K562 (cell line): ENCODE measurements at regions not wholly inside any gene's neighbourhood (a gene's known extent, or its start where the extent isn't known, plus 50 kb on each side); places are given as distances from the start of the nearest gene placed in this dataset.

Source experiments
- ATAC-seq: fragments of 200-7000 bp; cut with Tn5 transposase; 3 replicates; pipeline ENCODE4 v1.9.1; 2020; ENCODE audit warnings: moderate library complexity
- BruUV-seq: library from RNA; stranded (reverse); fragments of 400-500 nt; replicated peaks from 2 replicates; lab custom pipeline; 2021; lab: Mats Ljungman, UMichigan
- CTCF ChIA-PET: fragments of 300-600 bp; formaldehyde crosslinking; extraction: SDS; loops from one replicate; lab custom pipeline; 2021; ENCODE audit warnings: low intra/inter-chr PET ratio; lab: Yijun Ruan, JAX
- POLR2A ChIA-PET: fragments of 300-600, 350-650 bp; sonication (Branson Sonifier 250); formaldehyde crosslinking; extraction: SDS; loops from one replicate; lab custom pipeline; 2021; ENCODE audit warnings: antibody characterized with exemption, inconsistent platforms; lab: Yijun Ruan, JAX
- DNase-seq, 4 experiments: peaks; one replicate each; pipeline versions ENCODE4 v3.0.0 to v3.0.0-alpha.2; 2011 to 2018; ENCODE audit warnings: low spot score in 3 of 4, mixed read lengths in 3 of 4; ENCODE audit errors: extremely low read depth in 1 of 4
- FAIRE-seq: peaks from 2 replicates; lab custom pipeline; 2011; peaks lifted over from hg19 to GRCh38; lab: Jason Lieb, UNC
- H2AFZ ChIP-seq: 2 replicates; pipeline ENCODE4 v1.6.0; 2011; ENCODE audit warnings: low read depth, low read length, control low read depth, inconsistent platforms
- H3K27ac ChIP-seq: fragments of 200-600 bp; 3 replicates; pipeline ENCODE4 v1.8.0; 2011; ENCODE audit warnings: low read depth, mild to moderate bottlenecking, control low read depth, inconsistent platforms, low read length, moderate library complexity, mixed read lengths; ENCODE audit errors: extremely low read depth
- H3K27me3 ChIP-seq, 2 experiments: fragments of 300-600 bp in 1 of 2; 2 replicates in 1 of 2; 3 replicates in 1 of 2; pipeline versions ENCODE4 v1.6.0 to v1.8.0; 2011; ENCODE audit warnings: inconsistent platforms in 2 of 2, low read length in 2 of 2, mild to moderate bottlenecking in 1 of 2, mixed read lengths in 1 of 2, moderate library complexity in 1 of 2; ENCODE audit not compliant: control insufficient read depth in 2 of 2, insufficient read depth in 2 of 2
- H3K36me3 ChIP-seq: fragments of 300-600 bp; 3 replicates; pipeline ENCODE4 v1.8.0; 2011; ENCODE audit warnings: mild to moderate bottlenecking, low read length, inconsistent platforms; ENCODE audit not compliant: control insufficient read depth, insufficient read depth
- H3K4me1 ChIP-seq, 2 experiments: fragments of 200-600 bp in 1 of 2; replicated peaks in 1 of 2; 2 replicates in 1 of 2; 3 replicates in 1 of 2; pipeline versions ENCODE4 v1.5.1 to v1.8.0; 2011; ENCODE audit warnings: inconsistent platforms in 2 of 2, low read length in 2 of 2, mild to moderate bottlenecking in 1 of 2, mixed read lengths in 1 of 2, moderate library complexity in 1 of 2; ENCODE audit not compliant: control insufficient read depth in 2 of 2, insufficient read depth in 2 of 2
- H3K4me2 ChIP-seq: 2 replicates; pipeline ENCODE4 v1.6.1; 2011; ENCODE audit warnings: low read length, control low read depth, inconsistent platforms, mixed read lengths; ENCODE audit not compliant: insufficient read depth
- H3K4me3 ChIP-seq: fragments of 200-600 bp; sonication (generic), shearing (Covaris generic); 2 replicates; pipeline ENCODE4 v1.5.1; 2016; ENCODE audit warnings: control low read depth, inconsistent platforms
- H3K79me2 ChIP-seq: fragments of 200-600 bp; 3 replicates; pipeline ENCODE4 v1.8.0; 2011; ENCODE audit warnings: low read length, inconsistent platforms; ENCODE audit not compliant: control insufficient read depth, insufficient read depth
- H3K9ac ChIP-seq, 2 experiments: 2 replicates each; pipeline versions ENCODE4 v1.6.0 to v1.6.1; 2011; ENCODE audit warnings: low read depth in 2 of 2, low read length in 2 of 2, control low read depth in 1 of 2, inconsistent platforms in 1 of 2, mild to moderate bottlenecking in 1 of 2, mixed read lengths in 1 of 2; ENCODE audit not compliant: insufficient read depth in 1 of 2
- H3K9me1 ChIP-seq: one replicate; pipeline ENCODE4 v1.6.0; 2011; ENCODE audit warnings: inconsistent platforms, mild to moderate bottlenecking, low read length, moderate library complexity; ENCODE audit not compliant: control insufficient read depth, insufficient read depth
- H3K9me3 ChIP-seq: replicated peaks from 2 replicates; pipeline ENCODE4 v1.5.1; 2011; ENCODE audit warnings: low read depth, low read length, inconsistent platforms; ENCODE audit not compliant: control insufficient read depth, insufficient read depth
- H4K20me1 ChIP-seq: replicated peaks from 2 replicates; pipeline ENCODE4 v1.6.1; 2011; ENCODE audit warnings: low read length, inconsistent platforms, mixed read lengths; ENCODE audit not compliant: control insufficient read depth, insufficient read depth
- CBX8 ChIP-seq: fragments of 200-600 bp; sonication (generic); IDR thresholded peaks from 2 replicates; pipeline ENCODE4 v1.6.1; 2012; ENCODE audit warnings: borderline replicate concordance, mixed run types, low read depth, mild to moderate bottlenecking, moderate library complexity, mixed read lengths, low read length, control low read depth, inconsistent platforms; ENCODE audit not compliant: poor library complexity, severe bottlenecking; ENCODE audit errors: extremely low read depth
- EGR1 ChIP-seq: fragments of 450-650 bp; conservative IDR thresholded peaks from 2 replicates; pipeline ENCODE4 v1.6.1; 2017; ENCODE audit warnings: mild to moderate bottlenecking
- FOXP4 ChIP-seq: sonication (generic); formaldehyde crosslinking; IDR thresholded peaks from 2 replicates; pipeline ENCODE4 v1.8.0; 2022; ENCODE audit warnings: mild to moderate bottlenecking, missing genetic modification reagents, borderline replicate concordance
- HDAC8 ChIP-seq: fragments of 450-650 bp; IDR thresholded peaks from 2 replicates; pipeline ENCODE4 v1.6.1; 2016; ENCODE audit warnings: mild to moderate bottlenecking, missing genetic modification characterization, moderate library complexity, missing compliant biosample characterization
- MAFK ChIP-seq: IDR thresholded peaks from 2 replicates; pipeline ENCODE4 v1.6.1; 2011; ENCODE audit warnings: low read length, improper control_type of control experiment
- PRPF4 ChIP-seq: fragments of 200-400 bp; formaldehyde crosslinking; IDR thresholded peaks from one replicate; pipeline ENCODE4 v1.6.1; 2017; ENCODE audit warnings: low read length, low read depth, mild to moderate bottlenecking; ENCODE audit not compliant: insufficient read depth, poor library complexity, severe bottlenecking
- STAT5A ChIP-seq: IDR thresholded peaks from 2 replicates; pipeline ENCODE4 v1.6.1; 2012; ENCODE audit warnings: low read length, inconsistent platforms, borderline replicate concordance
- TAF1 ChIP-seq: IDR thresholded peaks from 2 replicates; pipeline ENCODE4 v1.6.1; 2011; ENCODE audit warnings: mild to moderate bottlenecking, low read length, moderate library complexity; ENCODE audit not compliant: insufficient read depth, control insufficient read depth, severe bottlenecking; ENCODE audit errors: extremely low read depth
- TARDBP ChIP-seq: fragments of 450-650 bp; IDR thresholded peaks from 2 replicates; pipeline ENCODE4 v1.6.1; 2016
- THRAP3 ChIP-seq: fragments of 450-650 bp; IDR thresholded peaks from 2 replicates; pipeline ENCODE4 v1.6.1; 2016; ENCODE audit warnings: mild to moderate bottlenecking, inconsistent platforms, borderline replicate concordance
- TSHZ1 ChIP-seq: fragments of 250-450 bp; sonication (Bioruptor Pico); IDR thresholded peaks from 2 replicates; pipeline ENCODE4 v1.4.0; 2020; ENCODE audit warnings: mild to moderate bottlenecking, moderate library complexity
- ZNF232 ChIP-seq: sonication (generic); formaldehyde crosslinking; IDR thresholded peaks from 2 replicates; pipeline ENCODE4 v1.8.0; 2022; ENCODE audit warnings: mild to moderate bottlenecking, missing genetic modification reagents
- ZNF311 ChIP-seq: fragments of 250-450 bp; sonication (Bioruptor Pico); IDR thresholded peaks from 2 replicates; pipeline ENCODE4 v1.4.0; 2020; ENCODE audit warnings: mild to moderate bottlenecking, moderate library complexity
- ZNF561 ChIP-seq: fragments of 450-650 bp; formaldehyde crosslinking; conservative IDR thresholded peaks from 2 replicates; pipeline ENCODE4 v1.4.0; 2020; ENCODE audit warnings: mild to moderate bottlenecking, moderate library complexity
- ZNF766 ChIP-seq: fragments of 200-800 bp; sonication (Bioruptor generic); conservative IDR thresholded peaks from 2 replicates; pipeline ENCODE4 v1.6.1; 2016; ENCODE audit warnings: missing genetic modification characterization, missing compliant biosample characterization
- WGBS: fragments of 100-300 bp; shearing (Covaris generic); methylation state at CpG from one replicate; pipeline ENCODE4 v1.1.6; 2016; ENCODE audit warnings: low coverage, mixed read lengths; ENCODE audit not compliant: insufficient coverage; ENCODE audit errors: missing lambda C conversion rate; 5-methylcytosine and 5-hydroxymethylcytosine counted together
- in situ Hi-C: fragments of 300-500 bp; cut with MboI; formaldehyde crosslinking; loops from 4 replicates; pipeline ENCODE4 v1.15.0; 2018; ENCODE audit warnings: inconsistent platforms, mixed read lengths
- intact Hi-C: fragments of 100-400 bp; cut with micrococcal nuclease; formaldehyde crosslinking; loops from 2 replicates; pipeline ENCODE4 v1.14.2; 2022

DNA sequence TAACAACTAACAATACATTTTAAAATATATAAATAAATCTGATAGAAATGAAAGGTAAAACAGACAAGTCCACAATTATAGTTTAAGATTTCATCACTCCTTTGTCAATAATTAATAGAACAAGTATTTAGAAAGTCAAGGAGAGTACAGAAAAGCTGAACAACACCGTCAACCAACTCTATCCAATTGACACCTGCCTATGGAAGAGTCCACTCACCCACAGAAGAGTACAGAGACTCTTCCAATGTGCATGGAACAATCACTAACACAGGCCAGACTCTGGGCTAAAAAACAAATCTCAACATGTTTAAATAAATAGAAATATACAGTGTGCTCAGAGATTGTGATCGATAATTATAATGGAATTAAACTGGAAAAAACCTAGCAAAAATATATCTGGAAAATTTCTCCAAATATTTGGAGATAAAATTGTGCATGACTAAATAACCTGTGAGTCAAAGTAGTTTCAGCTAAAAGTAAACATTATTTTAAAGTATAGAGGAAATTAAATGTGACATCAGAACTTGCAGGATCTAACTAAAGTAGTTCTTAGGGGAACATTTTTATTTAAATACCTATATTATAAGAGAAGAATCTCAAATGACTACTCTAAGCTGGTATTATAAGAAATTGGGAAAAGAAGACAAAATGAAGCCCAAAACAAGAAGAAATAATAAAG lies 109.9 kb upstream of the EGFR start (continued):
- no peak for TF ChIP-seq TSHZ1
- TF ChIP-seq, all 486 proteins: peak for 0

GRCh38 chr7:54915870-54916598 lies 102.8 kb upstream of the EGFR start:
- no peak for ATAC-seq
- no peak for FAIRE-seq
- no peak overlapping the region for H3K4me3 ChIP-seq
- no TSS peak for BruUV-seq
- H3K36me3 ChIP-seq, result no peaks in the 10 kb centered on the region
- no peaks in the 10 kb centered on the region for H3K4me1 ChIP-seq
- H3K79me2 ChIP-seq, result no peaks in the 10 kb centered on the region
- H3K27ac ChIP-seq, result no peak overlapping the region
- H3K4me2 ChIP-seq, result no peak overlapping the region
- H3K9ac ChIP-seq, result no peak overlapping the region
- no peaks in the 10 kb centered on the region for H3K9me3 ChIP-seq
- H2AFZ ChIP-seq, result no peak overlapping the region
- in situ Hi-C loops, result no loop called here
- no peaks in the 10 kb centered on the region for H3K27me3 ChIP-seq
- POLR2A ChIA-PET, result no interaction called here
- no peak for DNase-seq
- WGBS, result 0% methylated on average over 8 of the region's 8 CpGs
- no peaks in the 10 kb centered on the region for H4K20me1 ChIP-seq
- CTCF ChIA-PET, result no interaction called here
- intact Hi-C loops, result no loop called here
- H3K9me1 ChIP-seq, result no peaks in the 10 kb centered on the region
- TF ChIP-seq FOXP4 (CRISPR knock-in tag) (no peak), ZNF311 (CRISPR knock-in tag) (no peak), EGR1 (no peak), TAF1 (no peak), CBX8 (no peak), PRPF4 (no peak), TARDBP (no peak), THRAP3 (no peak), ZNF561 (no peak), HDAC8 (tag) (no peak), STAT5A (no peak), MAFK (no peak), ZNF232 (CRISPR knock-in tag) (no peak), ZNF766 (CRISPR knock-in tag) (no peak)
